Jurkat, Clone E6-1 (cell line): ENCODE measurements at regions not wholly inside any gene's neighbourhood (a gene's known extent, or its start where the extent isn't known, plus 50 kb on each side); places are given as distances from the start of the nearest gene placed in this dataset.
A peak's percentile ranks its signal among the peaks of the same experiment; 100 is the strongest.
"Not testable (repeated sequence)": the region's sequence is repeated elsewhere in the genome, so short reads cannot be mapped to it uniquely, and the experiment has no call there.

Experiments used
- DNase-seq: peaks from one replicate; pipeline ENCODE4 v3.0.0-alpha.2; 2011; ENCODE audit warnings: low read depth, low spot score
- H3K4me3 ChIP-seq: 2 replicates; pipeline ENCODE4 v1.5.1; 2011; ENCODE audit warnings: mild to moderate bottlenecking, low read length, control low read depth, moderate library complexity

- no peak for DNase-seq
- no peak overlapping the region for H3K4me3 ChIP-seq
Observed at GRCh38 chr1:101131239-101131843, 105.5 kb upstream of the S1PR1 start.

- DNase-seq, result no peak
- no peak overlapping the region for H3K4me3 ChIP-seq
Observed at GRCh38 chr1:101130673-101131072, 105.1 kb upstream of the DPH5 start.

GRCh38 chr1:101128846-101129245, 103.3 kb upstream of the DPH5 start:
- DNase-seq, result peak; percentile 75
- peak overlapping the region; percentile 26 for H3K4me3 ChIP-seq

GRCh38 chr1:101128211-101128727, 102.7 kb upstream of the DPH5 start:
- DNase-seq, result peak; percentile 100
- H3K4me3 ChIP-seq, result peak overlapping the region; percentile 17; the same call in 1 of the 2 replicates

GRCh38 chr1:101124405-101124804, 98.8 kb upstream of the DPH5 start:
- H3K4me3 ChIP-seq, result no peak overlapping the region
- DNase-seq, result no peak

GRCh38 chr1:101123904-101124303, 98.3 kb upstream of the DPH5 start:
- H3K4me3 ChIP-seq, DNase-seq: not testable (repeated sequence)

GRCh38 chr1:101122452-101123166, 97.0 kb upstream of the DPH5 start:
- no peak overlapping the region for H3K4me3 ChIP-seq
- peak; percentile 77 for DNase-seq

GRCh38 chr1:101121975-101122374, 96.4 kb upstream of the DPH5 start:
- no peak for DNase-seq
- peak overlapping the region; percentile 16; the same call in 1 of the 2 replicates for H3K4me3 ChIP-seq

- no peak overlapping the region for H3K4me3 ChIP-seq
- no peak for DNase-seq
Observed at GRCh38 chr1:101121504-101121903, 95.9 kb upstream of the DPH5 start.

- no peak overlapping the region for H3K4me3 ChIP-seq
- DNase-seq, result no peak
Observed at GRCh38 chr1:101120868-101121267, 95.3 kb upstream of the DPH5 start.

GRCh38 chr1:101119289-101119688, 93.7 kb upstream of the DPH5 start:
- H3K4me3 ChIP-seq, result no peak overlapping the region
- no peak for DNase-seq

GRCh38 chr1:101116006-101116405, 90.4 kb upstream of the DPH5 start:
- no peak for DNase-seq
- no peak overlapping the region for H3K4me3 ChIP-seq

GRCh38 chr1:101115112-101115511, 89.5 kb upstream of the DPH5 start:
- no peak for DNase-seq
- H3K4me3 ChIP-seq, result no peak overlapping the region

- not testable (repeated sequence) for DNase-seq, H3K4me3 ChIP-seq
Observed at GRCh38 chr1:101114128-101114527, 88.5 kb upstream of the DPH5 start.

- peak; percentile 99 for DNase-seq
- H3K4me3 ChIP-seq, result no peak overlapping the region; the same call in 1 of the 2 replicates
Observed at GRCh38 chr1:101112051-101112780, 86.6 kb upstream of the DPH5 start.

- H3K4me3 ChIP-seq, result peak overlapping the region; percentile 13
- no peak for DNase-seq
Observed at GRCh38 chr1:101111461-101111860, 85.9 kb upstream of the DPH5 start.

GRCh38 chr1:101109791-101110190, 84.2 kb upstream of the DPH5 start:
- no peak for DNase-seq
- no peak overlapping the region for H3K4me3 ChIP-seq

GRCh38 chr1:101108111-101108500, 82.5 kb upstream of the DPH5 start:
- H3K4me3 ChIP-seq, result no peak overlapping the region
- no peak for DNase-seq

- no peak overlapping the region for H3K4me3 ChIP-seq
- DNase-seq, result no peak
Observed at GRCh38 chr1:101107496-101108110, 82.0 kb upstream of the DPH5 start.

GRCh38 chr1:101105877-101106276, 80.3 kb upstream of the DPH5 start:
- no peak for DNase-seq
- H3K4me3 ChIP-seq, result no peak overlapping the region
